MCF 10A (cell line): ENCODE measurements at regions not wholly inside any gene's neighbourhood (a gene's known extent, or its start where the extent isn't known, plus 50 kb on each side); places are given as distances from the start of the nearest gene placed in this dataset.
"Not testable (repeated sequence)": the region's sequence is repeated elsewhere in the genome, so short reads cannot be mapped to it uniquely, and the experiment has no call there.

ENCODE experiments used
- BruUV-seq: library from RNA; stranded (reverse); fragments of 400-500 nt; replicated peaks from 2 replicates; lab custom pipeline; 2021; lab: Mats Ljungman, UMichigan
- CTCF ChIA-PET: fragments of 300-600 bp; sonication (Branson Sonifier 250); formaldehyde crosslinking; extraction: SDS; loops from one replicate; lab custom pipeline; 2021; ENCODE audit warnings: antibody characterized with exemption, inconsistent platforms; lab: Yijun Ruan, JAX
- POLR2A ChIA-PET: fragments of 300-600, 350-650 bp; sonication (Branson Sonifier 250); formaldehyde crosslinking; extraction: SDS; loops from one replicate; lab custom pipeline; 2020; ENCODE audit warnings: antibody characterized with exemption, inconsistent platforms; lab: Yijun Ruan, JAX
- DNase-seq: peaks from one replicate; pipeline ENCODE4 v3.0.0-alpha.2; 2018; ENCODE audit not compliant: unreplicated experiment
- H3K27ac Mint-ChIP-seq: one replicate; pipeline ENCODE4 v1.8.0; 2022; ENCODE audit warnings: mild to moderate bottlenecking, low read depth, mixed read lengths; ENCODE audit not compliant: unreplicated experiment
- H3K27me3 Mint-ChIP-seq: one replicate; pipeline ENCODE4 v1.8.0; 2022; ENCODE audit warnings: mixed read lengths; ENCODE audit not compliant: insufficient read depth, unreplicated experiment
- H3K36me3 Mint-ChIP-seq: one replicate; pipeline ENCODE4 v1.8.0; 2022; ENCODE audit warnings: mild to moderate bottlenecking, moderate library complexity, mixed read lengths; ENCODE audit not compliant: insufficient read depth, unreplicated experiment
- H3K4me1 Mint-ChIP-seq: one replicate; pipeline ENCODE4 v1.8.0; 2022; ENCODE audit warnings: mixed read lengths; ENCODE audit not compliant: insufficient read depth, unreplicated experiment
- H3K4me3 Mint-ChIP-seq: one replicate; pipeline ENCODE4 v1.8.0; 2022; ENCODE audit warnings: mild to moderate bottlenecking, moderate library complexity, mixed read lengths; ENCODE audit not compliant: unreplicated experiment
- H3K9me3 Mint-ChIP-seq: one replicate; pipeline ENCODE4 v1.8.0; 2022; ENCODE audit warnings: mixed read lengths; ENCODE audit not compliant: unreplicated experiment
- CTCF ChIP-seq: fragments of 200-600 bp; IDR thresholded peaks from one replicate; pipeline ENCODE4 v1.8.0; 2022; ENCODE audit warnings: antibody characterized with exemption, mild to moderate bottlenecking; ENCODE audit not compliant: unreplicated experiment
- intact Hi-C: fragments of 100-400 bp; cut with micrococcal nuclease; formaldehyde crosslinking; loops from 2 replicates; pipeline ENCODE4 v1.14.1; 2022

GRCh38 chr16:48676836-48677235, 66.9 kb upstream of the N4BP1 start:
- no TSS peak for BruUV-seq
- Mint-ChIP-seq H3K4me1 (no peaks in the 10 kb centered on the region), H3K27ac (no peak overlapping the region), H3K36me3 (no peaks in the 10 kb centered on the region), H3K9me3 (no peaks in the 10 kb centered on the region), H3K27me3 (peaks cover 21% of the 10 kb centered on the region), H3K4me3 (no peak overlapping the region)
- CTCF ChIA-PET = interaction anchor here (2.2 kb wide), 1 partner anchor 10 kb away, joined by 13 read pairs; no protein-coding TSS in a partner anchor
- intact Hi-C loops = no loop called here
- TF ChIP-seq CTCF = no peak
- POLR2A ChIA-PET = interaction anchor here (0.6 kb wide), 1 partner anchor 8 kb away, joined by 3 read pairs; no protein-coding TSS in a partner anchor
- DNase-seq = peak; percentile 68

GRCh38 chr16:48668184-48668583, 58.2 kb upstream of the N4BP1 start:
- CTCF ChIA-PET = interaction anchor here (0.7 kb wide), 1 partner anchor 1118 kb away, joined by 3 read pairs; no protein-coding TSS in a partner anchor

GRCh38 chr16:48659940-48660339, 50.0 kb upstream of the N4BP1 start:
- Mint-ChIP-seq H3K27ac (no peak overlapping the region), H3K4me1 (no peaks in the 10 kb centered on the region), H3K4me3 (no peak overlapping the region), H3K9me3 (peaks cover 8% of the 10 kb centered on the region), H3K27me3 (peaks cover 4% of the 10 kb centered on the region), H3K36me3 (peaks cover 9% of the 10 kb centered on the region)
- no peak for DNase-seq
- ChIA-PET CTCF (interaction anchor here (0.6 kb wide), 1 partner anchor 1626 kb away, joined by 3 read pairs; no protein-coding TSS in a partner anchor), POLR2A (interaction anchor here (0.7 kb wide), 1 partner anchor 12 kb away, joined by 3 read pairs; no protein-coding TSS in a partner anchor)
- no peak for TF ChIP-seq CTCF
- BruUV-seq = no TSS peak
- intact Hi-C loops = no loop called here

More at GRCh38 chr16:48668184-48668583, 58.2 kb upstream of the N4BP1 start:
- DNase-seq, BruUV-seq, H3K4me3 Mint-ChIP-seq, H3K36me3 Mint-ChIP-seq, H3K27ac Mint-ChIP-seq, intact Hi-C loops, H3K9me3 Mint-ChIP-seq, H3K4me1 Mint-ChIP-seq, POLR2A ChIA-PET: not testable (repeated sequence)
- H3K27me3 Mint-ChIP-seq = peaks cover 29% of the 10 kb centered on the region
